Neural cell (in vitro differentiated cells): ENCODE measurements at regions not wholly inside any gene's neighbourhood (a gene's known extent, or its start where the extent isn't known, plus 50 kb on each side); places are given as distances from the start of the nearest gene placed in this dataset.

Source experiments
- H2AFZ ChIP-seq: fragments of 200-600, 300-800 bp; sonication (generic), shearing (Covaris generic); 2 replicates; pipeline ENCODE4 v1.6.0; 2014; ENCODE audit warnings: low read depth, mild to moderate bottlenecking, antibody characterized with exemption, low read length, moderate library complexity
- H3F3A ChIP-seq: fragments of 200-600 bp; shearing (Covaris generic); 2 replicates; pipeline ENCODE4 v1.6.1; 2016; ENCODE audit warnings: mild to moderate bottlenecking, moderate library complexity, mixed read lengths, antibody characterized with exemption, low read length; ENCODE audit not compliant: insufficient read depth, poor library complexity, severe bottlenecking
- H3K27ac ChIP-seq: fragments of 200-600, 300-800 bp; sonication (generic), shearing (Covaris generic); 2 replicates; pipeline ENCODE4 v1.5.1; 2014; ENCODE audit warnings: mild to moderate bottlenecking, low read length, moderate library complexity
- H3K27me3 ChIP-seq: fragments of 300-800, 200-600 bp; sonication (generic), shearing (Covaris generic); 2 replicates; pipeline ENCODE4 v1.6.0; 2014; ENCODE audit warnings: mild to moderate bottlenecking, low read depth, low read length, moderate library complexity; ENCODE audit not compliant: insufficient read depth
- H3K36me3 ChIP-seq: fragments of 300-800, 200-600 bp; sonication (generic), shearing (Covaris generic); 2 replicates; pipeline ENCODE4 v1.5.1; 2014; ENCODE audit warnings: mild to moderate bottlenecking, antibody characterized with exemption, low read length, moderate library complexity; ENCODE audit not compliant: insufficient read depth
- H3K4me2 ChIP-seq: fragments of 300-800, 200-600 bp; sonication (generic), shearing (Covaris generic); 2 replicates; pipeline ENCODE4 v1.6.0; 2014; ENCODE audit warnings: mild to moderate bottlenecking, low read length
- H3K4me3 ChIP-seq: fragments of 300-800, 200-600 bp; sonication (generic), shearing (Covaris generic); 2 replicates; pipeline ENCODE4 v1.5.1; 2014; ENCODE audit warnings: mild to moderate bottlenecking, low read length, moderate library complexity
- H3K79me2 ChIP-seq: fragments of 200-600 bp; shearing (Covaris generic); replicated peaks from 2 replicates; pipeline ENCODE4 v1.6.0; 2014; ENCODE audit warnings: mild to moderate bottlenecking, low read length, moderate library complexity; ENCODE audit not compliant: insufficient read depth
- H3K9ac ChIP-seq: fragments of 300-800, 200-600 bp; sonication (generic), shearing (Covaris generic); 2 replicates; pipeline ENCODE4 v1.6.1; 2016; ENCODE audit warnings: mild to moderate bottlenecking, low read length, mixed read lengths
- H3K9me2 ChIP-seq: fragments of 200-600 bp; shearing (Covaris generic); 2 replicates; pipeline ENCODE4 v1.6.1; 2016; ENCODE audit warnings: mild to moderate bottlenecking, low read length, mixed read lengths; ENCODE audit not compliant: insufficient read depth
- H3K9me3 ChIP-seq: fragments of 200-600, 300-800 bp; sonication (generic), shearing (Covaris generic); 2 replicates; pipeline ENCODE4 v1.6.1; 2016; ENCODE audit warnings: mild to moderate bottlenecking, mixed run types, low read length, moderate library complexity, mixed read lengths
- H4K20me1 ChIP-seq: fragments of 200-600 bp; shearing (Covaris generic); 2 replicates; pipeline ENCODE4 v1.6.1; 2016; ENCODE audit warnings: mild to moderate bottlenecking, mixed run types; ENCODE audit not compliant: insufficient read depth
- CTCF ChIP-seq: fragments of 450-650 bp; IDR thresholded peaks from 2 replicates; pipeline ENCODE4 v1.5.1; 2014; ENCODE audit warnings: antibody characterized with exemption, mild to moderate bottlenecking, moderate library complexity; ENCODE audit not compliant: poor library complexity, severe bottlenecking
- EP300 ChIP-seq: fragments of 450-650 bp; conservative IDR thresholded peaks from 2 replicates; pipeline ENCODE4 v1.6.1; 2014; ENCODE audit warnings: antibody characterized with exemption, mild to moderate bottlenecking, moderate library complexity; ENCODE audit not compliant: poor library complexity, severe bottlenecking
- EZH2 ChIP-seq: fragments of 200-600, 300-800 bp; shearing (Covaris generic), sonication (generic); IDR thresholded peaks from 2 replicates; pipeline ENCODE4 v1.6.1; 2014; ENCODE audit warnings: antibody characterized with exemption, low read length, borderline replicate concordance, mild to moderate bottlenecking; ENCODE audit not compliant: insufficient read depth, poor library complexity, severe bottlenecking
- MXI1 ChIP-seq: fragments of 450-650 bp; conservative IDR thresholded peaks from 2 replicates; pipeline ENCODE4 v1.6.1; 2014; ENCODE audit warnings: antibody characterized with exemption, mild to moderate bottlenecking; ENCODE audit not compliant: poor library complexity, severe bottlenecking
- POLR2AphosphoS5 ChIP-seq: IDR thresholded peaks from 2 replicates; pipeline ENCODE4 v1.6.1; 2012
- RAD21 ChIP-seq: fragments of 450-650 bp; conservative IDR thresholded peaks from 2 replicates; pipeline ENCODE4 v1.6.1; 2014; ENCODE audit warnings: antibody characterized with exemption, mild to moderate bottlenecking, moderate library complexity
- REST ChIP-seq: IDR thresholded peaks from 2 replicates; pipeline ENCODE4 v1.6.1; 2012; ENCODE audit warnings: borderline replicate concordance
- SMC3 ChIP-seq: fragments of 450-650 bp; conservative IDR thresholded peaks from 2 replicates; pipeline ENCODE4 v1.6.1; 2014; ENCODE audit warnings: antibody characterized with exemption, mild to moderate bottlenecking, moderate library complexity; ENCODE audit not compliant: poor library complexity
- TAF1 ChIP-seq: IDR thresholded peaks from 2 replicates; pipeline ENCODE4 v1.6.1; 2012; ENCODE audit warnings: low read depth

GRCh38 chr13:53165261-53165660 lies 136.6 kb downstream of the OLFM4 start:
- TF ChIP-seq TAF1: no peak
- H3K9ac ChIP-seq: no peak overlapping the region
- no peaks in the 10 kb centered on the region for H4K20me1 ChIP-seq
- no peaks in the 10 kb centered on the region for H3K27me3 ChIP-seq
- H3K27ac ChIP-seq: no peak overlapping the region
- H3K9me2 ChIP-seq: no peaks in the 10 kb centered on the region
- H3K9me3 ChIP-seq: no peaks in the 10 kb centered on the region
- H2AFZ ChIP-seq: no peak overlapping the region
- peak overlapping the region; percentile 27 for H3K4me2 ChIP-seq
- H3F3A ChIP-seq: no peaks in the 10 kb centered on the region
- no peak overlapping the region for H3K4me3 ChIP-seq
- H3K36me3 ChIP-seq: no peaks in the 10 kb centered on the region
- no peaks in the 10 kb centered on the region for H3K79me2 ChIP-seq

- Histone ChIP-seq H4K20me1 (no peaks in the 10 kb centered on the region), H3K9me3 (no peaks in the 10 kb centered on the region), H3K36me3 (no peaks in the 10 kb centered on the region), H3K4me2 (no peak overlapping the region), H3K27me3 (no peaks in the 10 kb centered on the region), H3K9ac (no peak overlapping the region), H3F3A (no peaks in the 10 kb centered on the region), H3K9me2 (no peaks in the 10 kb centered on the region), H3K27ac (no peak overlapping the region), H3K79me2 (no peaks in the 10 kb centered on the region), H3K4me3 (no peak overlapping the region), H2AFZ (no peak overlapping the region)
- no peak for TF ChIP-seq REST
- no peak for TF ChIP-seq EP300
Observed at GRCh38 chr13:53167561-53167960, 138.9 kb downstream of the OLFM4 start.

GRCh38 chr13:53170910-53171309 lies 142.3 kb downstream of the OLFM4 start:
- H3K9me2 ChIP-seq: no peaks in the 10 kb centered on the region
- no peaks in the 10 kb centered on the region for H3F3A ChIP-seq
- H4K20me1 ChIP-seq: no peaks in the 10 kb centered on the region
- H3K4me2 ChIP-seq: no peak overlapping the region
- no peaks in the 10 kb centered on the region for H3K27me3 ChIP-seq
- no peak overlapping the region for H3K27ac ChIP-seq
- TF ChIP-seq EZH2: no peak
- no peak for TF ChIP-seq TAF1
- TF ChIP-seq EP300: no peak
- no peak for TF ChIP-seq POLR2AphosphoS5
- TF ChIP-seq REST: no peak
- no peak for TF ChIP-seq MXI1
- TF ChIP-seq SMC3: no peak
- no peak for TF ChIP-seq RAD21
- no peak for TF ChIP-seq CTCF
- no peaks in the 10 kb centered on the region for H3K36me3 ChIP-seq
- no peaks in the 10 kb centered on the region for H3K79me2 ChIP-seq
- no peak overlapping the region for H2AFZ ChIP-seq
- H3K9me3 ChIP-seq: no peaks in the 10 kb centered on the region
- H3K9ac ChIP-seq: no peak overlapping the region
- no peak overlapping the region for H3K4me3 ChIP-seq
